A673 (cell line): ENCODE measurements at regions not wholly inside any gene's neighbourhood (a gene's known extent, or its start where the extent isn't known, plus 50 kb on each side); places are given as distances from the start of the nearest gene placed in this dataset.
"Not testable (repeated sequence)": the region's sequence is repeated elsewhere in the genome, so short reads cannot be mapped to it uniquely, and the experiment has no call there.

Experiments
- BruUV-seq: library from RNA; stranded (reverse); fragments of 400-500 nt; replicated peaks from 2 replicates; lab custom pipeline; 2021; lab: Mats Ljungman, UMichigan
- CTCF ChIA-PET: fragments of 300-600 bp; sonication (Branson Sonifier 250); formaldehyde crosslinking; loops from one replicate; lab custom pipeline; 2022; ENCODE audit warnings: antibody characterized with exemption; lab: Charles Lee
- POLR2A ChIA-PET: fragments of 300-600 bp; sonication (Branson Sonifier 250); formaldehyde crosslinking; loops from one replicate; lab custom pipeline; 2022; ENCODE audit warnings: antibody characterized with exemption; ENCODE audit not compliant: low non-redundant PET; lab: Charles Lee
- DNase-seq: peaks from one replicate; pipeline ENCODE4 v3.0.0-alpha.2; 2015; ENCODE audit warnings: low spot score
- H3K27ac ChIP-seq: fragments of 200-600 bp; sonication (generic); 2 replicates; pipeline ENCODE4 v1.5.1; 2016; ENCODE audit warnings: mixed run types, low read depth, mild to moderate bottlenecking, mixed read lengths, antibody characterized with exemption, low read length; ENCODE audit not compliant: poor library complexity, severe bottlenecking
- H3K27me3 ChIP-seq: fragments of 200-600 bp; sonication (generic); replicated peaks from 2 replicates; pipeline ENCODE4 v1.6.1; 2017; ENCODE audit warnings: mixed run types, low read depth, mild to moderate bottlenecking, mixed read lengths, antibody characterized with exemption, low read length; ENCODE audit not compliant: insufficient read depth, poor library complexity
- H3K36me3 ChIP-seq: fragments of 200-600 bp; sonication (generic); 2 replicates; pipeline ENCODE4 v1.6.1; 2016; ENCODE audit warnings: mixed run types, mild to moderate bottlenecking, mixed read lengths, antibody characterized with exemption, low read length; ENCODE audit not compliant: insufficient read depth, poor library complexity, severe bottlenecking
- H3K4me1 ChIP-seq: fragments of 200-600 bp; sonication (generic); 2 replicates; pipeline ENCODE4 v1.6.1; 2017; ENCODE audit warnings: mixed run types, mild to moderate bottlenecking, mixed read lengths, antibody characterized with exemption, low read length; ENCODE audit not compliant: insufficient read depth, poor library complexity, severe bottlenecking
- H3K4me3 ChIP-seq: fragments of 200-600 bp; sonication (generic); 2 replicates; pipeline ENCODE4 v1.5.1; 2016; ENCODE audit warnings: low read depth, mixed run types, mild to moderate bottlenecking, mixed read lengths, low read length; ENCODE audit not compliant: poor library complexity, severe bottlenecking
- H3K9me3 ChIP-seq: fragments of 200-600 bp; sonication (generic); 2 replicates; pipeline ENCODE4 v1.6.1; 2016; ENCODE audit warnings: mixed run types, low read depth, mild to moderate bottlenecking, mixed read lengths, antibody characterized with exemption, low read length; ENCODE audit not compliant: poor library complexity, severe bottlenecking
- intact Hi-C: fragments of 100-400 bp; cut with micrococcal nuclease; formaldehyde crosslinking; loops from one replicate; pipeline ENCODE4 v1.10.0; 2022; ENCODE audit not compliant: unreplicated experiment

DNA sequence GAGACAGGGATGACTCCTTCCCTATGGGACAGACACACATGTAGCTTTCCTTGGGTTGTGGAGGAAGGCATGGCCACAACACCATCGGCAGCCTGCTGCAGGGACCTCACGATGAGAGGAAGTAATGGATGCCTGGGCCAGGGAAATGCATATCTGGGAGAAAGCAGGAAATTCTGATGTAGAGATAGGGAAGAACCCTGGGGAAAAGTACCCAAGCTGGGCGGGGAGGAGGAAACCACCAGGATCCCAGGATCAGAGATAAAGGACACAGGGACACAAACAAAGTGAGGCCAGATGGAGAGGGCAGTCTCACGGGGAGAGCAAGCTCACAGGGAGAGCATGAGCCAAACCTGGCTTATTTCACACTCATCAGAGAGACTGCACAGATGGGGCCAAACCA, 294.7 kb upstream of the TEKT4 start:
- POLR2A ChIA-PET, intact Hi-C loops, H3K36me3 ChIP-seq, CTCF ChIA-PET, H3K9me3 ChIP-seq, H3K4me3 ChIP-seq, H3K27ac ChIP-seq, H3K27me3 ChIP-seq, BruUV-seq, H3K4me1 ChIP-seq: not testable (repeated sequence)
- peak; percentile 27 for DNase-seq

DNA sequence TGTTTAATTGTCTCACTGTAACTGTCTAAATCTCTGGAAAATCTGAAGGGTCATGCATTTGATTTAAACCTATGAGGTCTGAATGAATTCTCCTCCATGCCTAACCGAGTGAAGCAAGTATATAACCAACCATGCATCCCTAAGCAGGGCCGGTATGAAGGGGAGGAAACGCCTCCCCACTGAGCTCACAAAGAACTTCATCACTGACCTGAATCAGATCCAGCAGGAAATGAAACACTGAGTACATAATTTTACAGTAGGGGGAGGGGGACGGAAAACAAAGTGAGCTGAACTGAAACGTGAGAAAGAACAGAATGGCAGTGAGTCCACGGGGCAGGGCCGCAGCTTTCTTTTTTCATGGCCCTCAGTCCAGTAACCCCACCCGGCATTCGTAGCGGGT, 294.1 kb upstream of the TEKT4 start:
- H3K27me3 ChIP-seq, intact Hi-C loops, H3K4me1 ChIP-seq, H3K9me3 ChIP-seq, H3K4me3 ChIP-seq, H3K27ac ChIP-seq, POLR2A ChIA-PET, CTCF ChIA-PET, BruUV-seq, H3K36me3 ChIP-seq: not testable (repeated sequence)
- DNase-seq: peak; percentile 83

DNA sequence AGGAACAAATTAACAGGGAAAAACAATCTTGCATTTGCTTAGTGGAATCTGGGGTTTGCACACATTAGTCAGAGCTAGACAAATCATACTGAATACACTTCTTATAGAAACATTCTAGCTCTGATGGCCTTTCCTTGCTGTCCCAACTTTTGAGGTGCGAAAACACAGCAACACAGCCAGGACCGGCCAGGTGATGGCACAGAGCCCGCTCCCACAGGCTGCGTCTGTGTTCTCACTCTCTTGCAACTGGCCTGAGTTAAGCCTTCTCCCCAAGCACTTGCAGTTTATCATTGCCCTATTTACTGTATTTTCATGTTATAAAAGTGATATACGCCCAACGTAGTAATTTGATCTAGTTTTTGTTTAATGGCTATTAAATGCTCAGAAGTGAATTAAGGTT, 292.0 kb upstream of the TEKT4 start:
- H3K4me3 ChIP-seq, POLR2A ChIA-PET, H3K4me1 ChIP-seq, H3K27ac ChIP-seq, DNase-seq, H3K27me3 ChIP-seq, BruUV-seq, H3K9me3 ChIP-seq, CTCF ChIA-PET, H3K36me3 ChIP-seq, intact Hi-C loops: not testable (repeated sequence)

DNA sequence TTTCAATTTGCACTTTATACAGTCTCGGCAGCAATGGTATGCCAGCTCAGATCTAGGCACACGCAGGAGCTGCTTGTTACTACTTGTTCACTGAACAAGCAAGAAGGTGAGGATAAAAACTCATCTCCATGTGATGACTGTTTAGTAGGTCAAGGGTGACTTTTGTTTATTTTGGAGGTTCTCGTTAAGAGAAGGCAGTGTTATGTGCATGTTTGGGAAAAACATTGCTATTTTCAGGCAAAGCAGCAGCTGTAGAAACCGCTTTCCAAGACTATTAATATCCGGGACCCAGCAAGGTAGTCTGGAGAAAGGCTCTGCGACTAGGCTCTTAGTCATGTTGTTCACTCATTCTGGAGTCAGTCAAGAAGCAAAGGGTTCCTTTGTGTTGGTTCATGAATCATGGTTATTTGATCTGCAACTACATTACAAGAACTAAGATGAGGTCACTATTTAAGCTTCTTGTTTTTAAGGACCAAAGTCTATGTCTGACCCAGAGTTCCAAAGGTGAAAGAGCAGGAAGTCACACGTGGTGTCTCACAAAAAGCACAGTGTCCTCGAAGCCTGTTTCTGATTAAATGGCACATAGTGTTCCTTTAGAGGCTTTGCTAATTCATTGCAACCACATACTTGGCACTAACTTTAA, 288.0 kb upstream of the TEKT4 start:
- BruUV-seq, H3K36me3 ChIP-seq, H3K4me1 ChIP-seq: not testable (repeated sequence)

DNA sequence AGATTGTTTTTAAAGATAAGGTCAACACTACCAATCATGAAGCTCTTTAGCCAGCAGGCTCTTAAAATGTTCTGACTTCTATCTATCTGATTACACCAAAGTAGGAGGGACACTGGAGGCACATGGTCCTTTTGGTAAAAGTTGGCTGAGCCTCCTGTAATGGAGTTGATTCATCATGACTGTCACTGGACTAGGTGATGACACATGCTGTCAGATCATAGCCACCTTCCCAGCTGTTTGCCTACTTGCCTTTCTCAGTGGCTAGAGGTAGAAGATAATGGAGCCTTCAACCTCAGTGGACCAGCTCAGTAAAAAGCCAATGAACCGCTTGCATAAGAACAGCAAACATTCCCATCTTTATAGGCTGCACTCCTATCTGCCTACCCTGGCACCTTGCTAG, 286.7 kb upstream of the TEKT4 start:
- H3K27me3 ChIP-seq, DNase-seq, H3K36me3 ChIP-seq, H3K4me3 ChIP-seq, H3K27ac ChIP-seq, BruUV-seq, H3K4me1 ChIP-seq, intact Hi-C loops, POLR2A ChIA-PET, CTCF ChIA-PET, H3K9me3 ChIP-seq: not testable (repeated sequence)

More for the DNA sequence above, 288.0 kb upstream of the TEKT4 start:
- POLR2A ChIA-PET, H3K27me3 ChIP-seq, H3K27ac ChIP-seq, H3K9me3 ChIP-seq, intact Hi-C loops, H3K4me3 ChIP-seq, CTCF ChIA-PET: not testable (repeated sequence)
- peak; percentile 9 for DNase-seq
